ENCODE measurements at regions not wholly inside any gene's neighbourhood (a gene's known extent, or its start where the extent isn't known, plus 50 kb on each side); places are given as distances from the start of the nearest gene placed in this dataset.

GRCh38 chr5:12323637-12324229 lies 419.5 kb upstream of the CTNND2 start:
- Histone ChIP-seq H3K4me3 (replicated peaks; ENCODE audit: insufficient read depth, low read length) (no peak overlapping the region), H3K27me3 (ENCODE audit: insufficient read depth, poor library complexity, severe bottlenecking) (no peaks in the 10 kb centered on the region), H3K27ac (replicated peaks) (no peak overlapping the region)
- TF ChIP-seq CTCF (IDR thresholded peaks at IDR 0.05; ENCODE audit: insufficient read depth, low read length) (no peak), SPI1 (IDR thresholded peaks at IDR 0.05; ENCODE audit: borderline replicate concordance, low read depth) (no peak), REST (IDR thresholded peaks at IDR 0.05; ENCODE audit: insufficient replicate concordance, low read depth) (no peak), GABPA (IDR thresholded peaks at IDR 0.05; ENCODE audit: low read depth) (no peak), POLR2AphosphoS5 (IDR thresholded peaks at IDR 0.05; ENCODE audit: low read depth) (no peak)
- DNase-seq (ENCODE audit: low read depth in 1 of 2, low spot score in 1 of 2), result no peak

- Histone ChIP-seq H3K27ac (replicated peaks) (no peak overlapping the region), H3K27me3 (ENCODE audit: insufficient read depth, poor library complexity, severe bottlenecking) (no peaks in the 10 kb centered on the region), H3K4me3 (replicated peaks; ENCODE audit: insufficient read depth, low read length) (no peak overlapping the region)
- TF ChIP-seq SPI1 (IDR thresholded peaks at IDR 0.05; ENCODE audit: borderline replicate concordance, low read depth), result no peak
- no peak for DNase-seq (ENCODE audit: low read depth in 1 of 2, low spot score in 1 of 2)
Measured at GRCh38 chr5:12322042-12322441, 417.8 kb upstream of the CTNND2 start.

GRCh38 chr5:12320331-12320730 lies 416.1 kb upstream of the CTNND2 start:
- Histone ChIP-seq H3K27me3 (ENCODE audit: insufficient read depth, poor library complexity, severe bottlenecking) (no peaks in the 10 kb centered on the region), H3K4me3 (replicated peaks; ENCODE audit: insufficient read depth, low read length) (no peak overlapping the region), H3K27ac (replicated peaks) (no peak overlapping the region)
- TF ChIP-seq GABPA (IDR thresholded peaks at IDR 0.05; ENCODE audit: low read depth) (no peak), REST (IDR thresholded peaks at IDR 0.05; ENCODE audit: insufficient replicate concordance, low read depth) (no peak), POLR2AphosphoS5 (IDR thresholded peaks at IDR 0.05; ENCODE audit: low read depth) (no peak), CTCF (IDR thresholded peaks at IDR 0.05; ENCODE audit: insufficient read depth, low read length) (no peak), SPI1 (IDR thresholded peaks at IDR 0.05; ENCODE audit: borderline replicate concordance, low read depth) (no peak)
- DNase-seq (ENCODE audit: low read depth in 1 of 2, low spot score in 1 of 2), result no peak

- no peak overlapping the region for H3K4me3 ChIP-seq (replicated peaks; ENCODE audit: insufficient read depth, low read length)
- no peak overlapping the region for H3K27ac ChIP-seq (replicated peaks)
- H3K27me3 ChIP-seq (ENCODE audit: insufficient read depth, poor library complexity, severe bottlenecking), result no peaks in the 10 kb centered on the region
Measured at GRCh38 chr5:12316812-12317211, 412.6 kb upstream of the CTNND2 start.

More at GRCh38 chr5:12316812-12317211, 412.6 kb upstream of the CTNND2 start:
- DNase-seq (ENCODE audit: low read depth in 1 of 2, low spot score in 1 of 2), result no peak
- TF ChIP-seq REST (IDR thresholded peaks at IDR 0.05; ENCODE audit: insufficient replicate concordance, low read depth) (no peak), POLR2AphosphoS5 (IDR thresholded peaks at IDR 0.05; ENCODE audit: low read depth) (no peak), SPI1 (IDR thresholded peaks at IDR 0.05; ENCODE audit: borderline replicate concordance, low read depth) (no peak), CTCF (IDR thresholded peaks at IDR 0.05; ENCODE audit: insufficient read depth, low read length) (no peak), GABPA (IDR thresholded peaks at IDR 0.05; ENCODE audit: low read depth) (no peak)
